GM23338 (cell line): ENCODE measurements at regions not wholly inside any gene's neighbourhood (a gene's known extent, or its start where the extent isn't known, plus 50 kb on each side); places are given as distances from the start of the nearest gene placed in this dataset.
A peak's percentile ranks its signal among the peaks of the same experiment; 100 is the strongest.

Source experiments
- ATAC-seq: fragments of 200-7000 bp; cut with Tn5 transposase; 3 replicates; pipeline ENCODE4 v1.9.1; 2020
- DNase-seq: peaks from one replicate; pipeline ENCODE4 v3.0.0-alpha.2; 2015; ENCODE audit warnings: low spot score
- H2AFZ ChIP-seq: fragments of 200-600 bp; sonication (generic); 2 replicates; pipeline ENCODE4 v1.8.0; 2016; ENCODE audit warnings: antibody characterized with exemption, mild to moderate bottlenecking, moderate library complexity
- H3F3A ChIP-seq: fragments of 200-600 bp; sonication (generic); replicated peaks from 2 replicates; pipeline ENCODE4 v1.8.0; 2017; ENCODE audit warnings: antibody characterized with exemption, mixed run types, low read depth
- H3K27ac ChIP-seq: fragments of 200-600 bp; sonication (generic); 2 replicates; pipeline ENCODE4 v1.6.1; 2016; ENCODE audit warnings: low read depth
- H3K27me3 ChIP-seq: fragments of 200-600 bp; sonication (generic); 2 replicates; pipeline ENCODE4 v1.8.0; 2016; ENCODE audit warnings: mild to moderate bottlenecking, mixed run types, moderate library complexity; ENCODE audit not compliant: insufficient read depth
- H3K36me3 ChIP-seq: fragments of 200-600 bp; sonication (generic); 2 replicates; pipeline ENCODE4 v1.8.0; 2016; ENCODE audit warnings: mild to moderate bottlenecking; ENCODE audit not compliant: insufficient read depth
- H3K4me1 ChIP-seq: fragments of 200-600 bp; sonication (generic); 2 replicates; pipeline ENCODE4 v1.8.0; 2016; ENCODE audit warnings: mild to moderate bottlenecking, moderate library complexity; ENCODE audit not compliant: insufficient read depth
- H3K4me2 ChIP-seq: fragments of 200-600 bp; sonication (generic); 2 replicates; pipeline ENCODE4 v1.7.1; 2017; ENCODE audit warnings: mixed run types
- H3K4me3 ChIP-seq: fragments of 200-600 bp; sonication (generic); 2 replicates; pipeline ENCODE4 v1.6.1; 2016; ENCODE audit warnings: mixed run types
- H3K79me2 ChIP-seq: fragments of 200-600 bp; sonication (generic); replicated peaks from 2 replicates; pipeline ENCODE4 v1.8.0; 2017; ENCODE audit warnings: mild to moderate bottlenecking; ENCODE audit not compliant: insufficient read depth
- H3K9me2 ChIP-seq: fragments of 200-600 bp; sonication (generic); 2 replicates; pipeline ENCODE4 v1.8.0; 2017; ENCODE audit not compliant: insufficient read depth
- H4K20me1 ChIP-seq: fragments of 200-600 bp; sonication (generic); replicated peaks from 2 replicates; pipeline ENCODE4 v1.8.0; 2017; ENCODE audit warnings: mild to moderate bottlenecking; ENCODE audit not compliant: insufficient read depth
- H3K27ac Mint-ChIP-seq: 2 replicates; pipeline ENCODE4 v1.8.0; 2020; ENCODE audit warnings: inconsistent platforms, mild to moderate bottlenecking, moderate library complexity, mixed read lengths
- H3K27me3 Mint-ChIP-seq: 3 replicates; pipeline ENCODE4 v1.8.0; 2022; ENCODE audit warnings: low read depth, mild to moderate bottlenecking, moderate library complexity, mixed read lengths, inconsistent platforms; ENCODE audit not compliant: insufficient read depth, poor library complexity
- H3K36me3 Mint-ChIP-seq: 3 replicates; pipeline ENCODE4 v1.8.0; 2021; ENCODE audit warnings: low read depth, mild to moderate bottlenecking, inconsistent platforms, moderate library complexity, mixed read lengths
- H3K4me1 Mint-ChIP-seq: 3 replicates; pipeline ENCODE4 v1.8.0; 2020; ENCODE audit warnings: mild to moderate bottlenecking, inconsistent platforms, mixed read lengths
- H3K4me3 Mint-ChIP-seq: 3 replicates; pipeline ENCODE4 v1.8.0; 2021; ENCODE audit warnings: moderate library complexity, mild to moderate bottlenecking, inconsistent platforms, mixed read lengths
- H3K9me3 Mint-ChIP-seq: 3 replicates; pipeline ENCODE4 v1.8.0; 2020; ENCODE audit warnings: moderate library complexity, mild to moderate bottlenecking, inconsistent platforms, mixed read lengths
- CREB1 ChIP-seq: fragments of 250-450 bp; sonication (Bioruptor Pico); IDR thresholded peaks from 2 replicates; pipeline ENCODE4 v1.5.0; 2020; ENCODE audit warnings: low read depth, mild to moderate bottlenecking, moderate library complexity
- CTCF ChIP-seq, 2 experiments: fragments of 200-600 bp in 1 of 2; sonication (generic) in 1 of 2; conservative IDR thresholded peaks; 2 replicates each; pipeline versions ENCODE4 v1.5.1 to v1.6.1; 2016 to 2017; ENCODE audit warnings: antibody characterized with exemption in 2 of 2, low read depth in 2 of 2, mild to moderate bottlenecking in 2 of 2, moderate library complexity in 1 of 2
- EZH2 ChIP-seq: fragments of 200-600 bp; sonication (generic); IDR thresholded peaks from one replicate; pipeline ENCODE4 v1.8.0; 2017; ENCODE audit warnings: antibody characterized with exemption, mild to moderate bottlenecking, low read depth; ENCODE audit not compliant: unreplicated experiment
- EZH2phosphoT487 ChIP-seq: fragments of 200-600 bp; sonication (generic); IDR thresholded peaks from one replicate; pipeline ENCODE4 v1.8.1; 2018; ENCODE audit warnings: antibody characterized with exemption; ENCODE audit not compliant: unreplicated experiment
- JUNB ChIP-seq: IDR thresholded peaks from one replicate; pipeline ENCODE4 v1.6.1; 2016; ENCODE audit warnings: antibody characterized with exemption; ENCODE audit not compliant: unreplicated experiment
- NANOG ChIP-seq: IDR thresholded peaks from 2 replicates; pipeline ENCODE4 v1.6.1; 2016; ENCODE audit warnings: antibody characterized with exemption, borderline replicate concordance
- POLR2AphosphoS5 ChIP-seq: IDR thresholded peaks from 2 replicates; pipeline ENCODE4 v1.6.1; 2016; ENCODE audit warnings: antibody characterized with exemption, low read depth
- REST ChIP-seq: IDR thresholded peaks from one replicate; pipeline ENCODE4 v1.6.1; 2018; ENCODE audit warnings: antibody characterized with exemption; ENCODE audit not compliant: unreplicated experiment
- STAT1 ChIP-seq: IDR thresholded peaks from one replicate; pipeline ENCODE4 v1.6.1; 2016; ENCODE audit warnings: antibody characterized with exemption; ENCODE audit not compliant: unreplicated experiment
- ZNF114 ChIP-seq: fragments of 250-450 bp; sonication (Bioruptor Pico); IDR thresholded peaks from 2 replicates; pipeline ENCODE4 v1.5.0; 2020; ENCODE audit warnings: mild to moderate bottlenecking, moderate library complexity
- ZNF331 ChIP-seq: fragments of 250-450 bp; sonication (Bioruptor Pico); IDR thresholded peaks from 2 replicates; pipeline ENCODE4 v1.5.0; 2020; ENCODE audit warnings: low read depth, mild to moderate bottlenecking, moderate library complexity
- ZNF462 ChIP-seq: fragments of 250-450 bp; sonication (Bioruptor Pico); IDR thresholded peaks from 2 replicates; pipeline ENCODE4 v1.5.0; 2020; ENCODE audit warnings: mild to moderate bottlenecking, moderate library complexity
- TF ChIP-seq, protein P1 (sequence below): IDR thresholded peaks from 2 replicates; pipeline ENCODE4 v1.6.1; 2016; ENCODE audit warnings: antibody characterized with exemption

DNA sequence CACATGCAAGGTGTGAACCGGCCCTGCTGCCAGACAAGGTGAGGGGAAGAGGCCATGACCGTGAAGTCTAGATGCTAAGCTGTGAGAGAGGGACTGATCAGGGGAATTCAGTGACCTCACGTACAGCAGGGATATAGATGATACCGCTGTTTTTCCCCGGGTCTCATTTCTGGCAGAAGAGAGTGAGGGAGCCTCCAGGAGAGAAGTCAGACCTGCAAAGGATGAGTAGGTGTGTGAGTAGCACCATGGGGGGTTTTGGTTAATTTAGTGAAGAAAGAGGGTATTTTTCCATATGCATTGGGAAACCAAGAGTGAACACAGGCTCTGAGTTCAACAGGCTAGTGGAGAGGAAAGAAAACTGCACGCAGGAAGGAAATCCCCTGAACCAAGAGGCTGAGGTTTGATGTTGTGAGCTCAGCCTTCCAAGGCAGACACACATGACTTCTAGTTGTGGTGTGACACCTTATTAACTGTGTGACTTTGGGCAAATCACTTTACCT, 127.6 kb upstream of the GATB start:
- Mint-ChIP-seq H3K36me3 (no peaks in the 10 kb centered on the region; the same call in 2 of the 3 replicates), H3K4me1 (peaks cover 20% of the 10 kb centered on the region)
- no peak overlapping the region for H3K4me3 ChIP-seq

More for the DNA sequence above, 127.6 kb upstream of the GATB start:
- Histone ChIP-seq H3K4me2 (no peak overlapping the region), H2AFZ (peak overlapping the region; percentile 47; the same call in 1 of the 2 replicates), H3K27me3 (no peaks in the 10 kb centered on the region; the same call in 1 of the 2 replicates), H3K9me2 (peaks cover 20% of the 10 kb centered on the region), H4K20me1 (no peaks in the 10 kb centered on the region), H3K36me3 (no peaks in the 10 kb centered on the region), H3K4me1 (peaks cover 20% of the 10 kb centered on the region), H3F3A (no peaks in the 10 kb centered on the region), H3K79me2 (no peaks in the 10 kb centered on the region), H3K27ac (no peak overlapping the region)
- Mint-ChIP-seq H3K4me3 (no peak overlapping the region), H3K27ac (no peak overlapping the region), H3K9me3 (0 out of 3 replicates have a peak, but pooled peaks cover 2% of the 10 kb centered on the region), H3K27me3 (peaks cover 12% of the 10 kb centered on the region)
- TF ChIP-seq ZNF114 (no peak), STAT1 (no peak), REST (no peak), EZH2 (no peak), NANOG (no peak), ZNF331 (CRISPR knock-in tag) (no peak), JUNB (no peak), POLR2AphosphoS5 (no peak), CTCF (conservative IDR thresholded peaks at IDR 0.05; ENCODE audit: low read depth in 2 of 2) (no peak), CREB1 (CRISPR knock-in tag) (no peak), EZH2phosphoT487 (no peak), ZNF462 (CRISPR knock-in tag) (no peak)
- TF ChIP-seq, protein P1, sequence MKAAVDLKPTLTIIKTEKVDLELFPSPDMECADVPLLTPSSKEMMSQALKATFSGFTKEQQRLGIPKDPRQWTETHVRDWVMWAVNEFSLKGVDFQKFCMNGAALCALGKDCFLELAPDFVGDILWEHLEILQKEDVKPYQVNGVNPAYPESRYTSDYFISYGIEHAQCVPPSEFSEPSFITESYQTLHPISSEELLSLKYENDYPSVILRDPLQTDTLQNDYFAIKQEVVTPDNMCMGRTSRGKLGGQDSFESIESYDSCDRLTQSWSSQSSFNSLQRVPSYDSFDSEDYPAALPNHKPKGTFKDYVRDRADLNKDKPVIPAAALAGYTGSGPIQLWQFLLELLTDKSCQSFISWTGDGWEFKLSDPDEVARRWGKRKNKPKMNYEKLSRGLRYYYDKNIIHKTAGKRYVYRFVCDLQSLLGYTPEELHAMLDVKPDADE: no peak
- ATAC-seq: no peak
- DNase-seq: no peak
